ENCODE measurements at regions not wholly inside any gene's neighbourhood (a gene's known extent, or its start where the extent isn't known, plus 50 kb on each side); places are given as distances from the start of the nearest gene placed in this dataset.
"Not testable (repeated sequence)": the region's sequence is repeated elsewhere in the genome, so short reads cannot be mapped to it uniquely, and the experiment has no call there.

DNA sequence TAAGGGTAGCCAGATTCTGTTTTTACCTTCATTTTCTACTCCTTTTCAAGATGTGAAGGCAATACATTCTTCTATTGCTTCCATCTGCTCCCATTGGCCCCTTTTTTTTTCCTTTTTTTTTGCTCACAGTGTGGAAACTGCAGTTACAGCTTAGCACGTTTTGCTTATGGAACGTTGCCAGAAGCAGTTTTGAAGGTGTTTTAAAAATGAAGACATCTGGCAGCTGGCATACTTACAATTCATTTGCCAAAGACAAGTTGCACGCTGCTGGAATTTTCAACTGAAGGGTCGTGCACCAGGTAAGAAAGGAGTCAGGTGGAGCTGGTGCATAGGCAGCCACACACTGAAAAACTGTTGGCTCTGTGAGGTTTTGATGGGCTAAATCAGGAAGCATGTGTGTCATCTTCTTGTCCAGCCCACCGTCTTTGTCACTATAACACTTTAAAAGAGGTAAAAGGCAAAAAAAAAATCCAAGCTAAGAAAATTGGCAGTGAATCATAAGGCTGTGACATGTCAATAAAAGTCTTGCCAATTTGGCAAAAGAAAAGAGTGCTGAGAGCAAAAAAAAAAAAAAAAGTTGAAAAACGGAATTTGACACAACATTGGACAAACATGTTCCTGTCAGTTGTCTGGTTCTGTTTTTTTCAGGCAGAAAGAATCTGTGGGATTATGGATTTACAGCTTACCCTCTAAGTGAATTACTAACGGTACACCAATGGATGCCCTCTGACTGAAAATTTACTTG, 225.4 kb upstream of the SOX2 start:
- Mint-ChIP-seq H3K27me3 (no peaks in the 10 kb centered on the region), H3K36me3 (ENCODE audit: low read depth) (no peaks in the 10 kb centered on the region), H3K4me3 (no peak overlapping the region), H3K27ac (no peak overlapping the region), H3K9me3 (peaks cover 5% of the 10 kb centered on the region), H3K4me1 (no peaks in the 10 kb centered on the region)
- no peak for DNase-seq
- POLR2A ChIA-PET: no interaction called here
- CTCF ChIA-PET: interaction anchor here (0.7 kb wide), 1 partner anchor 312 kb away, joined by 4 read pairs; no protein-coding TSS in a partner anchor

DNA sequence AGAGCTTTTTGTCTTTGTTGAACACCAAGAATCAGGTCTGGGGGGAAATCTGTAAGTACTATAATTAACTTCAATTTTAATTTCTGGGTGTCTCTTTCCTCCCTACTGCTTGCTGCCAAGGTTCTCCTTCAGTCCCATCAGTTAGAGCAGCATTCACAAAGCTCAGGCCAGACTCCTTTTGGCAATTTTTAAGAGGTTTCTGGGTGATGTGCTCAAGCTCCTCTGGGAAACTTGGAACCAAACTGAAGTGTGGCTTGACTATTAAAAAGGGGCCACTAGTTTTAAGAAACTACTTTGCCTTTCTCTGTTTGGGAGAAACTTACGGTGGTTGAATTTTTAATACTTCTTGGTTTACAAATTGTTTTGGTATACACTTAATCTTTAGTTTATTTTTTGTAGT, 227.7 kb upstream of the SOX2 start:
- CTCF ChIA-PET: no interaction called here
- H3K9me3 Mint-ChIP-seq: peaks cover 9% of the 10 kb centered on the region
- no peak overlapping the region for H3K27ac Mint-ChIP-seq
- no peaks in the 10 kb centered on the region for H3K36me3 Mint-ChIP-seq (ENCODE audit: low read depth)
- H3K4me1 Mint-ChIP-seq: no peaks in the 10 kb centered on the region
- H3K27me3 Mint-ChIP-seq: no peaks in the 10 kb centered on the region
- POLR2A ChIA-PET: no interaction called here
- H3K4me3 Mint-ChIP-seq: no peak overlapping the region
- no peak for DNase-seq

DNA sequence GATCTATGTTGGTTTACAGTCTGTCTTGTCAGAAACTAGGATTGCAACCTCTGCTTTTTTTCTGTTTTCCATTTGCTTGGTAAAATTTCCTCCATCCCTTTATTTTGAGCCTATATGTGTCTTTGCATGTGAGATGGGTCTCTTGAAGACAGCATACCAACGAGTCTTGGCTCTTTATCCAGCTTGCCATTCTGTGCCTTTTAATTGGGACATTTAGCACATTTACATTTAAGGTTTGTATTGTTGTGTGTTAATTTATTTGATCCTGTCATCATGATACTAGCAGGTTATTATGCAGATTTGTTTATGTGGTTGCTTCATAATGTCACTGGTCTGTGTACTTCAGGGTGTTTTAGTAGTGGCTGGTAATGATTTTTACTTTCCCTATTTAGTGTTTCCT, 236.6 kb upstream of the SOX2 start:
- H3K27ac Mint-ChIP-seq; DNase-seq; H3K4me1 Mint-ChIP-seq; H3K4me3 Mint-ChIP-seq; POLR2A ChIA-PET; H3K36me3 Mint-ChIP-seq (ENCODE audit: low read depth); H3K27me3 Mint-ChIP-seq; CTCF ChIA-PET: not testable (repeated sequence)
- peaks cover 33% of the 10 kb centered on the region for H3K9me3 Mint-ChIP-seq

DNA sequence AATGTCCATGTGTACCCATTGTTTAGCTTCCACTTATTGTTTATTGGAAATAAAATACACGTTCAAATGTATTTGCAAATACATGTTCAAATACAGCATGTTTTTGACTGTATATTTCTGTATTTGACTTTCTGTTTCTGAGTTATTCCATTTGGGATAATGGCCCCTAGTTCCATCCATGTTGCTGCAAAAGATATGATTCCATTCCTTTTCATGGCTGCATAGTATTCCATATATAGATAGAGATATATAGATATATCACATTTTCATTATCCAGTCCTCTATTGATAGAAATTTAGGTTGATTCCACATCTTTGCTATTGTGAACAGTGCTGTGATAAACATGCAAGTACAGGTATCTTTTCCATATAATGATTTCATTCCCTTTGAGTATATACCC, 241.4 kb upstream of the SOX2 start:
- CTCF ChIA-PET: no interaction called here
- H3K4me3 Mint-ChIP-seq: no peak overlapping the region

DNA sequence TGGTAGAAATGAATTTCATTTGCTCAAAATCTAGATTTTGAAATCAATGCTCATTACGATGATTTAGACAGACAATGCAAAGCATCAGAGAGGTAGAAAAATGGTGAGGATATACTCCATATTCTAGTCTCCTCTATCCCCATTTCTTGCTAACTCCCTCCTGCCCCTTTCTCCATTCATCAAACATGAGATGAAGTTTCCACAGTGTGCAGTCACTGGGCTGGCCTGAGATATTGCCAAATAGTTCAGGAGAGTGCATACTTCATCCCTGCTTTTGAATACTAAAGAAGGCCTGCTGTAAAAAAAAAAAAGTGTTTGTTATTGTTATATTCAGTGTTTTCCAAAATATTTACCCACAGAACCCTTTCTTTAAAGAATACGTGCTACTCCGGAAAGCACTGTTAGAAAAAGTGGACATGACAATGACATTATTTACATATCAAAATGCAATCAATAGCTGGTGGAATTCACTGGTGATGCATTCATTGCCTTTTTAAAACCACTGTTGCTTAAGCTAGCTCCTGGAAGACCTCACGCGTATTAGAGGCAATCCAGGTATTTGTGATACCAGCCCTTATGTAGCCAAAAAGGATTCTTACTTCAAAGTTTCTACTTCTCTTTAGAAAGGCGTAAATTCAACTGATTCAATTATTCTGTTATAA, 247.6 kb upstream of the SOX2 start:
- ChIA-PET CTCF (no interaction called here), POLR2A (no interaction called here)
- no peaks in the 10 kb centered on the region for H3K4me1 Mint-ChIP-seq
- no peaks in the 10 kb centered on the region for H3K27me3 Mint-ChIP-seq
- no peaks in the 10 kb centered on the region for H3K9me3 Mint-ChIP-seq
- no peak for DNase-seq
- no peaks in the 10 kb centered on the region for H3K36me3 Mint-ChIP-seq (ENCODE audit: low read depth)
- no peak overlapping the region for H3K4me3 Mint-ChIP-seq
- no peak overlapping the region for H3K27ac Mint-ChIP-seq

More for the DNA sequence above, 241.4 kb upstream of the SOX2 start:
- H3K27ac Mint-ChIP-seq: no peak overlapping the region
- H3K27me3 Mint-ChIP-seq: no peaks in the 10 kb centered on the region
- DNase-seq: no peak
- peaks cover 17% of the 10 kb centered on the region for H3K9me3 Mint-ChIP-seq
- POLR2A ChIA-PET: no interaction called here
- H3K36me3 Mint-ChIP-seq (ENCODE audit: low read depth): no peaks in the 10 kb centered on the region
- H3K4me1 Mint-ChIP-seq: no peaks in the 10 kb centered on the region

DNA sequence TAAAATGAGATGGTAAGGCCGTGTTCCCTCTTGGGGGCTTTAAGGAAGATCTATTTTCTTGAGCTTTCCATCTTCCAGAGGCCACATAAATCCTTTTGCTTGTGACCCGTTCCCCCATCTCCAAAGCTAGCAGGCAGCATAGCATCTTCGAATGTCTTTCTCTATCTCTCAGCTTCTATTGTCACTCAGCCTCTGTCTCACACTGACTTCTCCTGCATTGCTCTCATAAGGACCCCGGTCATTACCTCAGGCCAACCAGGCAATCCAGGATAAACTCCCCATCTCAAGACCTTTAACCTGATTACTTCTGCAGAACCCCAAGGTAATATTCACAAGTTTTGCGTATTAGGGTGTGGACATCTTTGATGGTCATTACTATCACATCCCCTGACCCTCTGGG, 250.3 kb upstream of the SOX2 start:
- H3K4me3 Mint-ChIP-seq: no peak overlapping the region
- no peak for DNase-seq
- H3K27ac Mint-ChIP-seq: no peak overlapping the region
- no peaks in the 10 kb centered on the region for H3K36me3 Mint-ChIP-seq (ENCODE audit: low read depth)
- H3K27me3 Mint-ChIP-seq: no peaks in the 10 kb centered on the region
- H3K4me1 Mint-ChIP-seq: no peaks in the 10 kb centered on the region
- ChIA-PET CTCF (no interaction called here), POLR2A (no interaction called here)
- no peaks in the 10 kb centered on the region for H3K9me3 Mint-ChIP-seq

DNA sequence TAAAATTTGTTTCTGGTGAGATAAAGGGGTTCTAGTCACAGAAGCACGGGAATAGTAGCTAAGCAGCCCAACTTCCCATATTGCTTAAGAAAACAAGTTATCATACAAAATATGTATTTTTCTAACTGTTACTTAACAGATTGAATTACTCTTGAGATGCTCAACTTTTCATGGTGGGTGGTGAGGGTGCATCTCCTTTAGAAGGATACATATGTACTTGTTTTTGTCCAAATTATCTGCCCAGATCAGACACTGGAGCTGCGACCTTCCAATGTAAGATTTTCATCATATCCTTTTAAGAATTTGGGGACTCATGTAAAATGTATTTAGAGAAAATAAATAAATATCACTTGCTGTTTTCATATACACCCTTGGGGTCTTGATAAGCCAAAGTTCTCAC, 252.2 kb upstream of the SOX2 start:
- no peak overlapping the region for H3K27ac Mint-ChIP-seq
- POLR2A ChIA-PET: no interaction called here
- DNase-seq: no peak

DNA sequence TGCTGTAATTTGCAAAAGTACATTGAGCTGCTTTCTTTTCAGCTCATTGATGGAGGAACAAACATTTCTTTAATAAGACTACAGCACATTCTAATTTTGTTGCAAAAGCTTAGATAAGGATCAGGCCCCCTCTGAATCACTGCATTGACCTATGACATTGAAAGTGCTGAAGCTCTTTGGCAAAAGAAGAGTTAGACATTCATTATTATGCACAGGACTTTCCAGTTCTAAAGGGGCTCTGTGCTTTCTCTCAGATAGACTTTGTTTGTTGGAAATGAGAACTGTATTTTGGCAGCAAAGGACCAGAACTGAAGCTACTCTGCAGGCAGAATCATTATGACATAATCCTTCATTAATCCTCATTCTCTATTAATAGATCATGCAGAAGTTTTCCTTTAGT, 252.9 kb upstream of the SOX2 start:
- Mint-ChIP-seq H3K36me3 (ENCODE audit: low read depth) (no peaks in the 10 kb centered on the region), H3K4me3 (no peak overlapping the region), H3K4me1 (no peaks in the 10 kb centered on the region), H3K27me3 (no peaks in the 10 kb centered on the region), H3K9me3 (no peaks in the 10 kb centered on the region), H3K27ac (no peak overlapping the region)
- no peak for DNase-seq
- POLR2A ChIA-PET: no interaction called here
- CTCF ChIA-PET: no interaction called here

More for the DNA sequence above, 252.2 kb upstream of the SOX2 start:
- Mint-ChIP-seq H3K4me1 (no peaks in the 10 kb centered on the region), H3K36me3 (ENCODE audit: low read depth) (no peaks in the 10 kb centered on the region), H3K4me3 (no peak overlapping the region), H3K27me3 (no peaks in the 10 kb centered on the region), H3K9me3 (no peaks in the 10 kb centered on the region)
- CTCF ChIA-PET: no interaction called here

DNA sequence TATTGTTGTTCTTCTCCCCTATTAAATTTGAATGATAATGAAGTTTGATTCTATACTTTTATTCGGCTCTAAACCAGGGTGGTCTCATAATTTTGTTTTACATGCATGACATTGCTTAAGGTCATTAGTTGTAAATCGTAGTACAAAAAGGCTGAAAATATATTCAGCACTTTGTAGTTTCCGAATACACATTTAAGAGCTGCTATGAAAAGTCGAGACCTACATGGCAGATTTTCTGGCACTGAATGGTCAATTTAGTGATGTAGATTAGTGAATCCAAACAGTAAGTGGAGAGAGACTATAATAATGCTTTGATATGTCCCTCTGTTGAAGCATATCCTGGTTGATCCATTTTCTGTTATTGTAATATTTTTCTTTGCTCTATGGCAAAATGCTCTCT, 254.0 kb upstream of the SOX2 start:
- no peaks in the 10 kb centered on the region for H3K27me3 Mint-ChIP-seq
- DNase-seq: no peak
- ChIA-PET POLR2A (no interaction called here), CTCF (no interaction called here)
- H3K4me3 Mint-ChIP-seq: no peak overlapping the region
- H3K9me3 Mint-ChIP-seq: no peaks in the 10 kb centered on the region
- H3K27ac Mint-ChIP-seq: no peak overlapping the region
- H3K36me3 Mint-ChIP-seq (ENCODE audit: low read depth): no peaks in the 10 kb centered on the region
- no peaks in the 10 kb centered on the region for H3K4me1 Mint-ChIP-seq

DNA sequence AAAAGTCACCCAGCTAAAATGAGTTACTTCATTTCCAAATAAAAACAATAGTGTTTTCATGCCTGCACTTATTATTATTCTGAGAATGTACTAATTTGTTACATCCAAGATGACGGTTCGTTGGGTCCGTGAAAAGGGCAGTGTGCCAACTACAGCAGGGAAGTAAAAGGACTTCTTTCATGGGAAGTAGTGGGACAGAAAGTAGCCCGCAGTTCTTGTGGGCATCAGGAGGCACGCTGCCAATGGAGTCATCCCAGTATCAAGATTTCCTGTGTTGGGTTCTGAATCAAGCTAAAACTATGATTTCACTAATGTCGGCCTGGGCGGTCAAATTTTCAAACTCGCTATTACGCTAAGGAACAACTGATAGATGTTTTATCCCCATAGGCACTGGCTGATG, 254.5 kb upstream of the SOX2 start:
- no peaks in the 10 kb centered on the region for H3K4me1 Mint-ChIP-seq
- no peak overlapping the region for H3K4me3 Mint-ChIP-seq
- no peaks in the 10 kb centered on the region for H3K9me3 Mint-ChIP-seq
- ChIA-PET POLR2A (no interaction called here), CTCF (no interaction called here)
- H3K27me3 Mint-ChIP-seq: no peaks in the 10 kb centered on the region
- H3K36me3 Mint-ChIP-seq (ENCODE audit: low read depth): no peaks in the 10 kb centered on the region
- no peak overlapping the region for H3K27ac Mint-ChIP-seq
- no peak for DNase-seq

DNA sequence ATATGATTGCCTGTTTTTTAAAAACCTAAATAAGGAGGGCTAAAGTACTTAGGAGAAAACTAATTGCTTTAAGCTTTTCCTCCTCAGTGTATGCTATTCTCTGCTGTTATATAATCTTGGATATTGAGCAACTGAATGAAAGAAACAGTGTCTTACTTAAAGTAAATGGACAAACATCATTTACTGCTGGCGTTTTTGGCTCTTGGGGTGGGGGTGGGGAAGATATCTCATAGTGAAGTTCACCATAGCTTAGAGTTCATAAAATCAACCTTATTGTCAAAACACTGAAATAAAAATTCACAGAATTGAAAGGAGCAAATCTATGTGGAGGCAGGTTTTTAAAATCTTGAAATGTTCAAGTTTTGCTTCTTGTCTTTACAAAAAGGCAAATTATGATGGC, 256.4 kb upstream of the SOX2 start:
- H3K9me3 Mint-ChIP-seq: peaks cover 9% of the 10 kb centered on the region
- ChIA-PET CTCF (interaction anchor here (0.7 kb wide), 2 partner anchors 42 to 244 kb away, joined by 3 to 5 read pairs; no protein-coding TSS in a partner anchor), POLR2A (no interaction called here)
- no peak for DNase-seq
- H3K27me3 Mint-ChIP-seq: no peaks in the 10 kb centered on the region
- H3K4me3 Mint-ChIP-seq: no peak overlapping the region
- H3K27ac Mint-ChIP-seq: no peak overlapping the region
- no peaks in the 10 kb centered on the region for H3K36me3 Mint-ChIP-seq (ENCODE audit: low read depth)
- no peaks in the 10 kb centered on the region for H3K4me1 Mint-ChIP-seq

DNA sequence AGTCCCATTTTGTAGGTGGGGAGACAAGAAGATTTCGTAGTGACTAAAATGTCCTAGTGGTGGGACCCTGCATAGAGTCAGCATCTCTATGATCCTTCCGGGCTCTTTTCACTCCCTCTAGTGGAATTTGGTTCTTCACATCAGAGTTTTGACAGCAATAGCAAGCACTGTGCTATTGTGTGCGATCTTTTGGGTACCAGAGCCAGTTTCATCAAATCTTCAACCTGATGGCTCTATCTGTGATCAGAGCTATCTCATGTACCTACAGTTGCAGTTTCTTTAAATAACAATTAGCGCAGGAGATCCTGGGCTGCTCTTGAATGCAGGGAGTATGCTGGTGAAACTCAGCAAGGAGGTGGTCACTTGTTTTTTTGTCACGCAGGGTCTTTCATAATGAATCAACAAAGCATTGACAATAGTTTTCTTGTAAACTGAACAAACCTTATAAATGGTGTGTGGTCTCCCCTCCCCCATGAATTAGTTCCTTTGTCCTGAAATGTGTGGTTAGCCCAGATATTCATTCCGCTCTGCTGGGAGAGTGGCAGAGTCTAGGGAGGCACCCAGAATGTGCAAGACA, 257.2 kb upstream of the SOX2 start:
- no peaks in the 10 kb centered on the region for H3K36me3 Mint-ChIP-seq (ENCODE audit: low read depth)
- ChIA-PET POLR2A (no interaction called here), CTCF (interaction anchor here (0.7 kb wide), 2 partner anchors 42 to 245 kb away, joined by 3 to 5 read pairs; no protein-coding TSS in a partner anchor)
- no peak overlapping the region for H3K27ac Mint-ChIP-seq
- no peaks in the 10 kb centered on the region for H3K27me3 Mint-ChIP-seq
- peaks cover 10% of the 10 kb centered on the region for H3K9me3 Mint-ChIP-seq
- H3K4me3 Mint-ChIP-seq: no peak overlapping the region
- DNase-seq: no peak
- H3K4me1 Mint-ChIP-seq: no peaks in the 10 kb centered on the region

DNA sequence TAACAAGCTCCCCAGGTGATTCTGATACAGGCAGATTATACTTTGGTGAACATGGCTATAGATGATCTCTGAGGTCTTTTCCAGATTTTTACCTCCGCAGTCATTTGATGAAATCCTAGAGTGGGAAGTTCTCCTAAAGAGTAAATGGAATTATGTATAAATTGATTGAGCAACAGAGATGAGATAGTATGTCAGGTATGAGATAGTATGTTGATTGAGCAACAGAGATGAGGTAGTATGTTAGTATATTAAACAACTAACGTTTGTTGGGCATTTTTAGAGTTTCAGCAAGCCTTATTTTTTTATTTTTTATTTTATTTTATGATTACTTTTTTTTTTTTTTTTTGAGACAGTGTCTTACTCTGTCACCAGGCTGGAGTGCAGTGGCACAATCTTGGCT, 265.0 kb upstream of the SOX2 start:
- H3K9me3 Mint-ChIP-seq: peaks cover 10% of the 10 kb centered on the region

More for the DNA sequence above, 265.0 kb upstream of the SOX2 start:
- Mint-ChIP-seq H3K4me3 (no peak overlapping the region), H3K4me1 (no peaks in the 10 kb centered on the region), H3K27me3 (no peaks in the 10 kb centered on the region), H3K27ac (no peak overlapping the region), H3K36me3 (ENCODE audit: low read depth) (no peaks in the 10 kb centered on the region)
- ChIA-PET CTCF (interaction anchor here (0.7 kb wide), 1 partner anchor 245 kb away, joined by 4 read pairs; no protein-coding TSS in a partner anchor), POLR2A (no interaction called here)
- DNase-seq: no peak
